H9 (cell line): ENCODE measurements at regions not wholly inside any gene's neighbourhood (a gene's known extent, or its start where the extent isn't known, plus 50 kb on each side); places are given as distances from the start of the nearest gene placed in this dataset.
A peak's percentile ranks its signal among the peaks of the same experiment; 100 is the strongest.

Experiments
- DNase-seq: peaks from one replicate; pipeline ENCODE4 v3.0.0-alpha.2; 2017
- H2AFZ ChIP-seq: one replicate; pipeline ENCODE4 v1.6.1; 2013; ENCODE audit warnings: mild to moderate bottlenecking, low read length, control low read depth, moderate library complexity
- H2AK5ac ChIP-seq: 2 replicates; pipeline ENCODE4 v1.6.1; 2013; ENCODE audit warnings: low read length, control low read depth, mixed read lengths; ENCODE audit not compliant: insufficient read length
- H2BK120ac ChIP-seq: one replicate; pipeline ENCODE4 v1.6.1; 2013; ENCODE audit warnings: low read depth, mild to moderate bottlenecking, low read length, control low read depth, inconsistent platforms; ENCODE audit not compliant: poor library complexity, severe bottlenecking
- H2BK12ac ChIP-seq: 2 replicates; pipeline ENCODE4 v1.6.1; 2013; ENCODE audit warnings: low read length, control low read depth, mixed read lengths, low read depth; ENCODE audit not compliant: insufficient read length
- H2BK15ac ChIP-seq: 2 replicates; pipeline ENCODE4 v1.6.1; 2013; ENCODE audit warnings: low read depth, low read length, control low read depth
- H2BK20ac ChIP-seq: one replicate; pipeline ENCODE4 v1.6.1; 2013; ENCODE audit warnings: low read depth, mild to moderate bottlenecking, low read length, control low read depth, inconsistent platforms; ENCODE audit not compliant: poor library complexity, severe bottlenecking
- H2BK5ac ChIP-seq: 2 replicates; pipeline ENCODE4 v1.6.1; 2013; ENCODE audit warnings: low read length, control low read depth, mixed read lengths; ENCODE audit not compliant: insufficient read length
- H3K14ac ChIP-seq: 2 replicates; pipeline ENCODE4 v1.6.1; 2013; ENCODE audit warnings: low read length, control low read depth; ENCODE audit not compliant: insufficient read depth
- H3K18ac ChIP-seq: 2 replicates; pipeline ENCODE4 v1.6.1; 2013; ENCODE audit warnings: low read depth, mild to moderate bottlenecking, mixed read lengths, low read length, control low read depth; ENCODE audit not compliant: insufficient read length
- H3K23ac ChIP-seq: 2 replicates; pipeline ENCODE4 v1.6.1; 2013; ENCODE audit warnings: low read length, control low read depth, mixed read lengths, low read depth; ENCODE audit not compliant: insufficient read length
- H3K23me2 ChIP-seq: 2 replicates; pipeline ENCODE4 v1.6.1; 2013; ENCODE audit warnings: low read depth, mild to moderate bottlenecking, mixed read lengths, low read length, control low read depth; ENCODE audit not compliant: insufficient read length, poor library complexity, severe bottlenecking
- H3K27ac ChIP-seq: 2 replicates; pipeline ENCODE4 v1.5.1; 2013; ENCODE audit warnings: low read length, control low read depth, mixed read lengths, low read depth; ENCODE audit not compliant: insufficient read length
- H3K27me3 ChIP-seq: 2 replicates; pipeline ENCODE4 v1.6.1; 2013; ENCODE audit warnings: low read length, control low read depth, inconsistent platforms; ENCODE audit not compliant: insufficient read depth
- H3K4ac ChIP-seq: 2 replicates; pipeline ENCODE4 v1.6.1; 2013; ENCODE audit warnings: low read depth, mild to moderate bottlenecking, control low read depth, inconsistent platforms, low read length, moderate library complexity
- H3K4me1 ChIP-seq: 2 replicates; pipeline ENCODE4 v1.6.1; 2013; ENCODE audit warnings: low read length, control low read depth, inconsistent platforms; ENCODE audit not compliant: insufficient read depth
- H3K4me2 ChIP-seq: 2 replicates; pipeline ENCODE4 v1.6.1; 2013; ENCODE audit warnings: low read length, control low read depth, mixed read lengths; ENCODE audit not compliant: insufficient read length, insufficient read depth
- H3K56ac ChIP-seq: 2 replicates; pipeline ENCODE4 v1.6.1; 2013; ENCODE audit warnings: low read depth, mild to moderate bottlenecking, mixed read lengths, low read length, control low read depth; ENCODE audit not compliant: insufficient read length
- H3K79me1 ChIP-seq: 2 replicates; pipeline ENCODE4 v1.6.1; 2013; ENCODE audit warnings: low read depth, mild to moderate bottlenecking, moderate library complexity, low read length, control low read depth, inconsistent platforms; ENCODE audit not compliant: insufficient read depth, poor library complexity, severe bottlenecking
- H3K79me2 ChIP-seq: 2 replicates; pipeline ENCODE4 v1.6.1; 2013; ENCODE audit warnings: low read length, control low read depth, inconsistent platforms; ENCODE audit not compliant: insufficient read depth
- H3K9ac ChIP-seq: 2 replicates; pipeline ENCODE4 v1.6.1; 2013; ENCODE audit warnings: low read length, control low read depth, mixed read lengths; ENCODE audit not compliant: insufficient read length; ENCODE audit errors: extremely low read depth
- H3K9me3 ChIP-seq: one replicate; pipeline ENCODE4 v1.6.1; 2013; ENCODE audit warnings: low read depth, low read length, inconsistent platforms; ENCODE audit not compliant: control insufficient read depth
- H3T11ph ChIP-seq: one replicate; pipeline ENCODE4 v1.6.1; 2013; ENCODE audit warnings: mild to moderate bottlenecking, low read length, control low read depth, inconsistent platforms
- H4K20me1 ChIP-seq: one replicate; pipeline ENCODE4 v1.6.1; 2013; ENCODE audit not compliant: control insufficient read depth, insufficient read length, insufficient read depth
- H4K5ac ChIP-seq: 2 replicates; pipeline ENCODE4 v1.6.1; 2013; ENCODE audit warnings: low read depth, mild to moderate bottlenecking, mixed read lengths, low read length, control low read depth; ENCODE audit not compliant: insufficient read length
- H4K8ac ChIP-seq: replicated peaks from 2 replicates; pipeline ENCODE4 v1.6.1; 2013; ENCODE audit warnings: low read length, control low read depth, mixed read lengths, low read depth; ENCODE audit not compliant: insufficient read length
- H4K91ac ChIP-seq: 2 replicates; pipeline ENCODE4 v1.6.1; 2013; ENCODE audit warnings: low read depth, mild to moderate bottlenecking, moderate library complexity, mixed read lengths, low read length, control low read depth; ENCODE audit not compliant: insufficient read length
- H3K27ac Mint-ChIP-seq, 3 experiments: 2 replicates in 2 of 3; 3 replicates in 1 of 3; pipeline ENCODE4 v1.8.0; 2020 to 2021; ENCODE audit warnings: mixed read lengths in 3 of 3, mild to moderate bottlenecking in 1 of 3, moderate library complexity in 1 of 3
- H3K27me3 Mint-ChIP-seq: 2 replicates; pipeline ENCODE4 v1.8.0; 2021; ENCODE audit warnings: low read depth, mild to moderate bottlenecking, moderate library complexity, mixed read lengths
- H3K36me3 Mint-ChIP-seq, 3 experiments: 2 replicates in 2 of 3; 3 replicates in 1 of 3; pipeline ENCODE4 v1.8.0; 2020 to 2021; ENCODE audit warnings: low read depth in 3 of 3, mixed read lengths in 3 of 3; ENCODE audit not compliant: insufficient read depth in 1 of 3
- H3K4me1 Mint-ChIP-seq, 2 experiments: 2 replicates each; pipeline ENCODE4 v1.8.0; 2020; ENCODE audit warnings: mixed read lengths in 2 of 2
- H3K4me3 Mint-ChIP-seq, 2 experiments: 2 replicates in 1 of 2; 3 replicates in 1 of 2; pipeline ENCODE4 v1.8.0; 2020 to 2021; ENCODE audit warnings: mild to moderate bottlenecking in 2 of 2, mixed read lengths in 2 of 2, moderate library complexity in 1 of 2
- H3K9me3 Mint-ChIP-seq, 2 experiments: 2 replicates in 1 of 2; 3 replicates in 1 of 2; pipeline ENCODE4 v1.8.0; 2020; ENCODE audit warnings: mild to moderate bottlenecking in 2 of 2, mixed read lengths in 2 of 2, moderate library complexity in 1 of 2
- CTCF ChIP-seq: fragments of 200-600 bp; sonication (generic); conservative IDR thresholded peaks from 3 replicates; pipeline ENCODE4 v1.8.0; 2021; ENCODE audit warnings: antibody characterized with exemption, mild to moderate bottlenecking
- WGBS: extraction: QIAGEN DNeasy Blood & Tissue Kit; methylation state at CpG from one replicate; pipeline ENCODE4 v1.1.7; 2013; ENCODE audit warnings: missing lambda C conversion rate, low lambda C conversion rate, mixed read lengths; ENCODE audit not compliant: insufficient read length; ENCODE audit errors: extremely low coverage; 5-methylcytosine and 5-hydroxymethylcytosine counted together

- no CpG with 5 or more reads among the region's 1 CpG for WGBS
- H3K27me3 Mint-ChIP-seq: no peaks in the 10 kb centered on the region
These were observed 624.2 kb downstream of the KCTD16 start for GRCh38 chr5:144794922-144795321.

More at GRCh38 chr5:144794922-144795321, 624.2 kb downstream of the KCTD16 start:
- DNase-seq: no peak
- H3K27ac ChIP-seq: no peak overlapping the region
- H3K4me2 ChIP-seq: no peak overlapping the region
- no peaks in the 10 kb centered on the region for H4K20me1 ChIP-seq
- no peak overlapping the region for H3K56ac ChIP-seq
- H4K5ac ChIP-seq: no peak overlapping the region
- H3K23me2 ChIP-seq: no peaks in the 10 kb centered on the region
- H3K18ac ChIP-seq: no peak overlapping the region
- no peak overlapping the region for H2BK15ac ChIP-seq
- no peak overlapping the region for H3K23ac ChIP-seq
- H2AFZ ChIP-seq: no peak overlapping the region
- Mint-ChIP-seq H3K27ac (peak overlapping the region in 1 of 3 experiments; percentile 3; a peak in 1 of 7 replicates), H3K4me3 (no peak overlapping the region), H3K9me3 (peaks cover 5 to 10% of the 10 kb centered on the region in 2 experiments; a peak in 3 of 5 replicates), H3K4me1 (peaks cover 5 to 7% of the 10 kb centered on the region in 2 experiments; a peak in 3 of 4 replicates), H3K36me3 (peaks cover 0 to 5% (median 0%) of the 10 kb centered on the region in 3 experiments; a peak in 1 of 7 replicates)
- no peak overlapping the region for H4K91ac ChIP-seq
- H2BK12ac ChIP-seq: no peak overlapping the region
- H3K4me1 ChIP-seq: no peaks in the 10 kb centered on the region
- no peak overlapping the region for H2BK5ac ChIP-seq
- no peaks in the 10 kb centered on the region for H3K9me3 ChIP-seq
- H3K79me2 ChIP-seq: no peaks in the 10 kb centered on the region
- no peak overlapping the region for H3K9ac ChIP-seq
- no peak overlapping the region for H3T11ph ChIP-seq
- H3K27me3 ChIP-seq: no peaks in the 10 kb centered on the region
- no peak overlapping the region for H3K4ac ChIP-seq
- H2BK120ac ChIP-seq: no peak overlapping the region
- no peak overlapping the region for H3K14ac ChIP-seq
- no peak overlapping the region for H4K8ac ChIP-seq
- no peak for TF ChIP-seq CTCF
- H3K79me1 ChIP-seq: no peaks in the 10 kb centered on the region
- no peak overlapping the region for H2BK20ac ChIP-seq
- no peak overlapping the region for H2AK5ac ChIP-seq
